T1000 (cell line): ENCODE measurements at regions not wholly inside any gene's neighbourhood (a gene's known extent, or its start where the extent isn't known, plus 50 kb on each side); places are given as distances from the start of the nearest gene placed in this dataset.

Experiments used
- DNase-seq: peaks from one replicate; lab custom pipeline; 2025; ENCODE audit warnings: mixed read lengths; lab: John Stamatoyannopoulos, UW

DNA sequence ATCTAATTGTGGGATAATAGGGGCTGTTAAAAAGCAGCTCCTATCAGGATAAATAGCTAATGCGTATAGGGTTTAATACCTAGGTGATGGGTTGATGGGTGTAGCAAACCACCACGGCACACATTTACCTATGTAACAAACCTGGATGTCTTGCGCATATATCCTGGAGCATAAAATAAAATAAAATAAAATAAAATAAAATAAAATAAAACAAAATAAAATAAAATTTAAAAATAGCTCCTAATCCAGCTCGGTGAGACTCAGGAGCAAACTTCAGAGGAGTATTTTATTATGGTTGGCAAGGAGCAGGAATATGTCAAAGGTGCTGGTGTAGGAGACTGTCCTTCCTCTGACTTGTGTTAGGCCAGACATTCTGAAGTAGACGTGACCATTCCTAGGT, 721.0 kb downstream of the BCL11B start:
- DNase-seq: no peak

DNA sequence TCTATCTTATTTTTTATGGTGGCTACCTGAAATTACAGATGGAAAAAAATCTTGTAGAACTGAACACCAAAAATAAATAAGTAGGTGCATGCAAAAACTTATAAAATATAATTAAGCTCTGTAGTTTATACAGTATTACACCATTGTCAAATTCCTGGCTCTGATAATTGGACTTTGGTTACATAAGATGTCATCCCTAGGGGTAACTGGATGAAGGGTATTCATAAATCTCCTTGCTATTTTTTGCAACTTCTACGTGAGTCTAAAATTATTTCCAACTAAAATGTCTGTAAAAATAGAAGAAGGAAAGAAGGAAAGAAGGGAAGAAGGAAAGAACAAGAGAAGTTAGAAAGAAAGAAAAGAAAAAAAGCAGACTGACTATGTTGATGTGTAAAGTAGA, 716.6 kb downstream of the BCL11B start:
- DNase-seq: no peak

DNA sequence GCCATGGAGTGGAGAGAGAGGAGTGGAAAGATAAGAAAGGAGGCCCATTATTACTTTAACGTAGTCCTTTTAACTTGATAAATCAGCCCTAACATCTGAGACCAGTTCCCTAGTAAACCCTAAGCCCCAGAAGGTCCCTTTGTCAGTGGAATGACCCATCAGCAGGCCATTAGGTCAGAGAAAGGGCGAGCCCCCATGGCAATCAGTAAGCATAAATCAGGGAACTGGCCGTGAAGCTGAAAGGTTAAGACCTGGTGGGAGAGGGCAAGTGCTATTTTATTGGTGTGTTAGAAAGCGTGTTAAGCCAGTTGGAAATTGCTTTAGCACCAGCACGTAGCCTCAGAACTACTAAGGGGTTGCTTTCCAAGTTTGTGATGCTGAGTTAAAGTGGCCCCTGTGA, 708.0 kb downstream of the BCL11B start:
- DNase-seq: no peak

DNA sequence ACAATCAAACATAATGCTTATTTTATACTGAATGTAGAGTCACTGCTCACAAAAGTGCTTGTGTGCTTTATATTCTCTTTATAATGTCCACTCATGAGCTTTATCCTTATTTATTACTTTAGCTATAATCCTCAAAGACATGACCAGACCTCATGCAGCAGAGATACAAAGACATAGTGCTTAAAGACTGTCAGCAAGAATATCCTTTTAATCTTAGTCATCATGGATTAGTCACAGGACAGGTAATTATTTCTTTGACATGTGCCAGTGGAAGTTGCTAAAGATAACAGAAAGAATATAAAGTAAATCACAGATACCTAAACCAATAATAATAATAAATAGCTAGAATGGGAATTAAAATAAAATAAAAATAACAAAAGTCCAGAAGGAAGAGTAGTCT, 707.5 kb downstream of the BCL11B start:
- no peak for DNase-seq

DNA sequence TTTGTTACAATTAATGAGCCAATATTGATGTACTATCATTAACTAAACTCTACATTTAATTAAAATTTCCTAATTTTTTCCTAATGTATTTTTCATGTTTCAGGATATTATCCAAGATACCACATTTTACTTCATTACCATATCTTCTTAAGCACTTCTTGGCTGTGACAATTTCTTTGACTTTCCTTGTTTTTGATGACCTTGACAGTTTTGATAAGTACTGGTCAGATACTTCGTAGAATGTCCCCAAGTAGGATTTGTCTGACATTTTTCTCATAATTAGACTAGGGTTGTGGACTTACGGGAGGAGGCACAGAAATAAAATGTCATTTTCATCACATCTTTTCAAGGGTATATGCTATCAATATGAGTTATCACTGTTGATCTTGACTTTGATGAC, 700.9 kb downstream of the BCL11B start:
- DNase-seq: no peak

DNA sequence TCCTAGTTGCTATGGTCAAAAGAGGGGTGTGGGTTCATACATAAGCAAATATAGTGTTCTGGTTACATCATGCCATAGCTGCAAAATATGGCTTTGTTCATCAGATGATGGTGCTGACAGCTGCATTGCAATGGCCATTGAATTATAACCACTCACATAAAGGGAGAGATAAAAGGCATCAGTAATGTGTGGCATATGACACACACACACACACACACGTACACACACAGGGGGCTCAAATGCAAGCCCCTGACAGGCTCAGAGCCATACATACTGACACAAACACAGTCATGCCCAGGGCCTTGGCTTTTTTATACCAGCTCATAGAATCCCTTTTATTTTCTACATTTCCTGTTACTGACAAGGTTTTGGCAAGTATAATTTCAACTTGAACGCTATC, 698.9 kb downstream of the BCL11B start:
- DNase-seq: no peak

DNA sequence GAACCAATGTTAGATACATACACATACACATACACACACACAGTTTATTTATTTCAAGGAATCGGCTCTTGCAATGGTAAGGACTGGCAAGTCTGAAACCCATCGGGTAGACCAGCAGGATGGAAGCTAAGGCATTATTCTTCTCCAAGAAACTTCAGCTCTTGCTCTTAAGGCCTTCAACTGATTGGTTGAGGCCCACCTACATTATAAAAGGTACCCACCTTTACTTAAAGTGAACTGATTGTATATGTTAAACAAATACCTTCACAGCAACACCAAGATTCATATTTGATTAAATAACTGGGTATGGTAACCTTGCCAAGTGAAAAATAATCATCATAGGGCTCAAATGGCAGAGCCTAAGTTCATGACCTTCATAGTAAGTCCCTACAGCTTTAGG, 695.5 kb downstream of the BCL11B start:
- DNase-seq: no peak

DNA sequence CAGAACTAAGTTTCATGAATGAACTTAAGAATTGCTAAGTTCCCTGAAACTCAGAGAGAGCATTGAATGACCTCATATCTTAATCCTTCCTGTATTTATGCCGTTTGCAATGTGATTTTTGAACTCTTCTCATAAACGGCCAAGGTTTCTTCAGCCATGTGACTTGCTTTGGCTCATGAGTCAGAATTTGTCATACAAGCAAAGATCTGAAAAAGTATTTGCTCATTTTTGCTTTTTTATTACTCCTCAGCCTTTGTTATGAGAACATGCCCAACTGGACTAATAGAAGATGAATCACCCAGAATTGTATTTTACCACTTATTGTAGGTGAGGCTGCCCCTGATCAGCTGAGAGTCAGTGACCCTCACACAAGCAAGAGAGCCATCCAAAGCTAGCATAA, 693.8 kb downstream of the BCL11B start:
- no peak for DNase-seq

DNA sequence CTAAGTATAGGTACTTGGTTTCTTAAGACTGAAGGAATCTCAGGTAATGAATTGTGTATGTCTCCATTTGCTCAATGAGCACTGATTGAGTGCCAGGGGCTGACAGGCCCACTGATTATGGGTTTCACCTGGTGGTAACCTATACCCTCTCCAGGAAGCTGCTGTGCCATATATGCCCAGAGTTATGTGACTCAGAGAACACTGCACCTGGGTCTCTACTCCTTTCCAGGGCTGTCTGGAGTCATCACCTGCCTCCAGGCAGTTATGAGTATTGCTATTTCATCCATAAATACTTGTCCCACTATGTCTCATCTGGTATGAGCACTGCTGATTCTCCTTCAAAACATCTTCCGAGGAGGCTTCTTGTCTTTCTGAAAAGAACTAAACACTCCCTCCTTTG, 692.9 kb downstream of the BCL11B start:
- no peak for DNase-seq

DNA sequence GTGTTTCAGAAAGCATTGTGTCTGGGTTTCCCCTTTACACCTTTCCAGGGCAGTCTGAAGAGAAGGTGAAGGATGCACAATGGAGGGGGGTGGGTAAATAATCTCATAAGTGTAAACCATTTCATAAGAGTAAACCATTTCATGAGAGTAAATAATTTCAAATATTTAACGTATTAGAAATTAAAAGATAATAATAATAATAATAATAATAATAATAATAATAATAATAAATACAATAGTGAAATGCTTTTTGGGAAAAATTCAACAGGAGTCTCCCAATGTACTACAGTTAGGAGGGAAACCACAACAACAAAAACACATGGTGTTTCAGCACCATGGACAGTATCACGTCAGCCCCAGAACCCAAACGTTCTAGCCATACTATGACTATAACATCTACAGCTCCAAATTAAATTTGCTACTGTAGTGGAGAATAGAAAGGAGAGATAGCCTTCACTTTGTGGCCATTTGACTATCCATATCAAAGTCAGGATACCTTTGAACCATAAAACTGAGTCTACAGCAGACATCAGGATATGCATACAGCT, 691.8 kb downstream of the BCL11B start:
- DNase-seq: no peak

DNA sequence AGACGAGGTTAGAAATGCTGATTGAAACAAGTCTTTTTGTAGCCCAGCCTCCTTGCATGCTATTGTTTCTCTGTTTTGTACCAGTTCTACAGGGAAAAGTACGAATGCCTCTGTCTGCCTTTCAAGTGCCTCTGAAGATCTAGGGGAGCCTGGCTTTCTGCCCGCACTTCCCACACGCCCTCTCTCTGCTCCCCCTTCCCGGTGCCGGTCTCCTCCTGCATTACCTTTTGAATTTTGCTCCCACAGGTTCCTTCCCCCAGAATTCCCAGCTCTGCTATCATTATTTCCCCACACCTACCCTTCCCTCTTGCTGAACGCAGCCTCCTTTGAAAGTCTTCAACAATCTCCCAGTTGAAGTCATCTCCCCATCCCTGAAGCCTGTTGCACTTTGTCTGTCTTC, 689.7 kb downstream of the BCL11B start:
- DNase-seq: no peak

DNA sequence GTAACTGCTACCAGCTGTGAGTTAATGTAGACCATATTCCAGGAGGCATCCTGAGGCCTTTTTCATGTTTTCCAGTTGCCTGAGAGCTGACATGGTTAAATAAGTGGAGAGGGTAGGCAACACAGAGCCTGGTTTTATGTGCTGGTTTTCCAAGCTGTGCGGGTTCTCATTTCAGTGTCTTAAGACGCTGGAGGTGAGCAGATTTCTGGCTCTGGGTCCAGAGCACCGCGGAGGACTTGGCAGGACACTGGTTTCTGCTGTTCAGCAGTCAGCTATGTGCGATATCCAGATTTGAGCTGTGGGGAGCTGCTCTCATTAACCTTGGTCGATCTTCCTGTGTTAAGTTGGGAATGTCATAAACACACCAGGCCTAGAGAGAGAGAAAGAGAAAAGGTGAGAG, 680.8 kb downstream of the BCL11B start:
- no peak for DNase-seq

DNA sequence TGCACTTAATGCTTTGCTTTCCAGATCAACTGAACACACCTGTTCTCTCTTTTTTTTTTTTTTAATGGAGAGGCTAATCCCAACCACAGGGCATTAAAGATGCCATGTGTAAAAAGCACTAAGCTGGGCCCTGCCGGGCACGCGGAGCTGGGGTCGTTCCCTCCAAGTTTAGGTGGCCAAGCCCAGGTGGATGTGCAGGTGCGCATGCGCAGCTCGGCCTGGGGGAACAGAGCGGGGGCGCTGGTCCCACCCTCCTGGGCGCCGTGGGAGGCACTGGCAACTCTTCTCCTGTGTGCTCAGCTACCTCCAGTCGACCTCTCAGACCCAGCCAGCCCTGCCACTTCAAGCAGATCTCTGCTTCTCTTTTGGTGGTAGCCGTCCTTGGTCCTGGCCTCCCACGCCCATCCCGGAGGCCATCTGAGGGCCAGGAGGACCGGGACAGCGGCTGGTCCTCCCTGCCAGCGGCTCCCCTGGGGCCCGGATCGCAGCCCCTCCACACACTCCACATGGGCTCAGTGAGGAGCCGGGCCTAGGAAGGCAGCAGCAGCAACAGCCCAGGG, 679.3 kb downstream of the BCL11B start:
- DNase-seq: no peak

DNA sequence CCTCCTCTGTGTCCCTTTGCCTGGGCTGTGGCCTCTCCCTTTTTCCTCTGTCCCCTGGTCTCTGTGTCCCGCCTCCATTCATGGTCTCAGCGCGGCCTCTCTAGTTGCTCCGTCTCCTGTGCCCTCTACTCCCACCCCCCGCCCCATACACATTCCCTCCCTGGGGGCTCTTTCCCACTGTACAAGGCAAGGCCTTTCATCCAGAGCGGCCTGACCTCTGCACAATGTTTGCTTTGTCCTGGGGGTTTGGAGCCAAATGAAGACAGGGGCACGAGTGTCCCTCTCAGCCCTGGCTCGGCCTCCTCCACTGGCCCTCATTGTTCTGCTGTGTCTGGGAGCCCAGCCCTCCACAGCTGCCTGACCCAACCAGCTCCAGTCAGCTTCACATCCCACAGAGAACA, 678.6 kb downstream of the BCL11B start:
- no peak for DNase-seq

DNA sequence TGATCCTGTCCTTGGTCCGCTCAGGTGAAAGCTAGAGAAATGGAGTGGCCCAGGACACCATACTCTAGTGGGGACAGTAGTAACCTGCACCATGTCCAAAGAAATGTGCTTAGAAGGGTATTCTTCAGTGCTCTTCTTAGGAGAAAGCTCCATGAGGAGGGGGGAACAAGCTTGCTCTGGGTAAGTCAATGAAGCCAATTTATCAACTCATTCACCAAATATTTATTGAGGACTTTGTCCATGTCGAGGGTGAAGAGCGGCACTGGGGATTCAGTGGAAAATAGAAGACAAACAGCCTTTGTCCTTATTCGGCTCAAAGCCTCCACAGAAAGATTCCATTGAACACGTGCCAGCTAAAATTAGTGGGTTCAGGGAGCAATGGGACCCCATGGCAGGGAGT, 677.8 kb downstream of the BCL11B start:
- DNase-seq: no peak

DNA sequence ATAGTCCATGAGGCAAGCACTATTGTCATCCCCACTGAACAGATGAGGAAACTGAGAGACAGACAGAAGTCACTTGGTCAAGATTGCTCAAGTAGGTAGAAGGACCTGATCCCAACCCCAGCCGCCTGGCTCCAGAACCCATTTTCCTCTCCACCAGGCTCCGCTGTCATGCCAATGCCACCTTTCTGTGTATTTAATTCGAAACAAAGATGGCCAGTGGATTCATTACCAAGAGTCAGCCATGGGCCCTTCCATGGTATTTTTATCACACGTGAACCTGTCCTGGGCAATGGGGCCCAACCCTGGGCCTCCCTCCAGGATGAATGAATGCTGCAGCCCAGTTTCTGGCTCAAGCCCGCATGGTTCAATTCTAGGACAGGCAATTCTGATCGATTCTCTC, 673.4 kb downstream of the BCL11B start:
- no peak for DNase-seq

DNA sequence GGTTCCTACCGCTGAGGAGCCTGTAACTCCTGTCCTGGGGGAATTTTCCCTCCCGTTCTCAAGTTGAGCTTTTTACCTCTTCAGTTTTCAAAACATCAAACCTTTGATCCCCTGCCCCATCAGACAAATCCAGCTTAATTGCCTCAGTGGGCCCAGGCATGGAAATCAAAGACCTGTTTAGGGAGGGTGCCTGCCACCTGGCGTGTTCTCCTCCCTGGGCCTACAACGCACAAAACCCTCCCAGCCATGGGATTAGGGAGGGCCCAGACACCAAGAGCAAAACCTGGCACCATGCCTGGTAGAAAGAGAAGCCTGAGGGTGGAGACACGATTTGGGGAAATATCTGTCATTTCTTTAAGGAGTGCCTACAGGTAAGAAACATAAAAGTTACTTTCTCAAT, 672.9 kb downstream of the BCL11B start:
- DNase-seq: no peak

DNA sequence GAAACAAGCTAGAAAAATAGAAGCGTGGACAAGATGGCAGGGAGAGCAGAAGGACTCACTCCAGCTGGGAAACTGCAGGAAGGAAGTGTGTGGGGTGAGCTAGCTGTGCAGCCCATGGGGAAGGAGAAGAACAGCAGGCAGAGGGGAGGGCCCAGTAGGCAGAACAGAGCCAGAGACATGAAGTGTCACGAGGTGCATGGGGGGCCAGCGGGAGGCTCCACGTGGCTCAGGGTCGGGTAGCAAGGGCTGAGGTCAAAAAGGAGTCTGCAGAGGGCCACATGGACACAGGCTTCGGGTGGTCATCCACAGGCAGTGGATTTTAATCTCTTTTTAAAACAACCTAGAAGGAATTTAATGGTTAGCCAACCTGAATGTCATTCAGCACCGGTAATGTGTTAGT, 669.0 kb downstream of the BCL11B start:
- no peak for DNase-seq

DNA sequence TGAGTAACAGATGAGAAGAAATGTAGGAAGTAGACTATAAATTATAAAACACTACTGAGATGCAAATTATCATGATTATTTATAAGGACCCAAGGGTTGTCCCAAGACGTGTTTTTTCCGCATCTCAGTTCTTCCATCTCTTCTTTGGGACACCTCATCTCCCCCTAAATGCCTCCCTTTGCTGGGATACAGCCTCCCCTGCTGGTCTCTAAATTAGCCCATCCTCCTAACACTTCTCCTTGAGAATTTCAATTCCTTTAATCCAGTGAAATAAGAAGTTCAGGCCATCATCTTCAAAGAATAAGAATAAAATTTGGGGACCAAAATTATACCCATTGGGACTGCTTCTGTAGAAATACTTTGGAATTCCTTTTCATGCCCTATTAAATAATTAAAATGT, 667.0 kb downstream of the BCL11B start:
- DNase-seq: no peak

DNA sequence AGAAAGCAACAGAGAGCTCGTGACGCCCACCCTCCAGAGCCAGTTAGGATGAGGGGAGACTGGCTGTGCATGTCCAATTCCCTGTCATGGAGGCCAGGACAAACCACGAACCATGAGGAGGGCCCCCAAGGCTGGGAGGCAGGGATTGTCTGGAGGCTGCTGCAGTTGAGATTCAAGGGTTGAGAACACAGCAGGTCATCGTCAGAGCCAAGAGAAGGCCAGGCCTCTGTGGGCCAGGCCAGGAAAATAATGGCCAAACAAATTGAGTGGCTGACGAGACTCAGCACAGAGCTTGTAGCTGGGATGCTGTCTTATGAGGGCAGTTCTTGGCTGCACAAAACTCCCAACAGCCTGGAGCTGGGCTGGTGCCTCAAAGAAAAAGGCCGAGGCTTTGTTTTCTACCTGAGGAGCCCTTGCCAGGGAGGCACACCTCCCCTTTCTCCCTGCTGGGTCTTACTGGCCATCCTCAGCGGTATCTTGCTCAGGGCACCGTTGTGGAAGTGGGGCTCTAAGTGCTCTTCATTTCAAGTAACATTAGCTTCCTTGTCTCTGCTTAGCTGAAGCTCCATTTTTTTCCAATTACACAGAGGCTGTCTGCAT, 665.9 kb downstream of the BCL11B start:
- no peak for DNase-seq

DNA sequence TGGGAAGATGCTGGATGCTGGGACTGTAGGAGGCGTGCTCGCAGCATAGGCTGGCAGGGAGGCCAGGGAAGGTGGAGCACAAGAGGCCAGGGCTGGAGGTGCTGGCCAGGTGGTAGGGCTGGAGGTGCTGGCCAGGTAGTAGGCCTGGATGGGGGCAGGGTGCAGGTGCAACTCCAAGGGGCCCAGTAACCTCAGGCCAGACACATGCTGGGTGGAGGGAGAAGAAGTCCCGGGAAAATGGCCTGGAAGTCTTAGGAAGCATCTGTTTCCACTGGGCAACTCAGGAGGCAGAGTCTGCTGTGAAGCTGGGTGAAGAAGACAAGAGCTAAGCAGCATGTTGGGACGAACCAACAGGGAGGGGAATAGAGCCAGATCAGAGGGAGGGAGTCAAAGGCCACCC, 665.2 kb downstream of the BCL11B start:
- no peak for DNase-seq

DNA sequence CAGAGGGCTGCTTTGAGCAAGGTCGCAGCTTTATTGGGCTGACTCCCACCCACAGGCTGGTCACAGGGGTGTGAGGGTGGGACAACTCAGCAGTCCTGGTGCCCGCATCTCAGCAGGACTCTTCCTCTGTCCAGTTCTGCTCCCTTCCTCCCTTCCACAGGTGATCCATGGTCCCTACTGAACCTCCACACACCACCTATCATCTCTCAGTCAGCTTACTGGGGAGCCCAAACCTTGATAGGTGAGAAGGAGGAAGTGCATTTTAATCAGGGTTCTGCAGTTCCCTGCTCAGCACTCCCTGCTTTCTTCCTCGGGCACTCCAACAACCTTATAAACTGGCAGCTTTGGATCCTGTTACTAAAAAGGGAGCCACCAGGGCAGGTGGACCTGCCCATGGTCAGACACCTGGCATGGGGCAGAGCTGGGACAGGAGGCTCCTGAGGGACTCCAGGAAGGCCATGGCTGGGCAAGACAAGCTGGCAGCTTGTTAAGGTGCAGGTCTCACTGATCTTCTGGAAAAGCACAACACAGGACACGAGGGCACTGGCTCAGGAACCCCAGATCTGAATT, 664.6 kb downstream of the BCL11B start:
- DNase-seq: no peak

DNA sequence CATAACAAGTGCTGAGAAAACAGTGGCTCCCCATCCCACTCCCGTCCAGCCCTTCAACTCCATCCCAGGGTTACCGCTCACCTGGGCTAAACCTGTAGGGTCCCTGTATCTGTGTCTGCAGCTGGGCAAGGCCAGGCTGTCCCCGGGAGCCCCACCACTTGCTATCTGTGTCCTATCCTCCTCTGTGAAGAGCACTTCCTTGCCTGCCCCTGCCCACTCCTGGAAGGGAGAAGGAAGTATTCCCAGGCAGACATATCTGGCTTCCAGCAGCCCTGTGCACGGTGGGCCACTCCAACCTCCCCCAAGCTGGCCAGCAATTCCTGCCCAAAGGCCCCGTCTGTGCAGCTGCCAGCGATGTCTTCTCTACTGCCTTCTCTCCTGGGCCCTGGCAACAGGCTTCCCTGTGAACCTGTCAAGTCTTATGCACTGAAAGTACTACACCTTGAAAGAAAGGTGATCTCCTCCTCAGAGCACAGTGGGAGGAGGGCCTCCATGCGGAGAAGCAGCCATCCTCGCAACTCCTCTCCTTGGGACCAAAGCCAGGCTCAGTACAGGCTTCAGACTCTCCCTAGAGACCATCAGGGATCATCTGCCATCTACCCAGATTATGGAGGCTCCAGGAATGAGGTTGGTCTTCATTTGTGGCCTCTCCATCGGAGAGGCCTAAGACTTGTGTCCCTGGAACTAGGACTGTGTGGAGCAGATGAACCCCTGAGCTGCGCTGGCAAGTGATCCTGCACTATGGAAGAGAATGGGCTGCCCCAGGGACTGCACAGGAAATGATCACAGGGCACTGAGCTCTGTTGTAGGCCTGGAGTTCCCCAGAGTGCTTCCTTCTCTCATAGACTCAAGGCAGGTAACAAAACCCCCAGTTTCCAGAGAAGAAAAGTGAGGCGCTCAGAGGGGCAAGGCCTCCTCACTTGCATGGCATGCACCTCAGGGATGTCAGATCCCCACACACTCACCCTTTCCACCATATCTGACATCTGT, 663.6 kb downstream of the BCL11B start:
- DNase-seq: no peak
